DND-41 (cell line): ENCODE measurements at regions not wholly inside any gene's neighbourhood (a gene's known extent, or its start where the extent isn't known, plus 50 kb on each side); places are given as distances from the start of the nearest gene placed in this dataset.
"Not testable (repeated sequence)": the region's sequence is repeated elsewhere in the genome, so short reads cannot be mapped to it uniquely, and the experiment has no call there.

Experiments used
- CTCF ChIP-seq: IDR thresholded peaks from 2 replicates; pipeline ENCODE4 v1.5.1; 2012; ENCODE audit warnings: borderline replicate concordance, low read length, moderate library complexity, mild to moderate bottlenecking; ENCODE audit not compliant: poor library complexity, severe bottlenecking; ENCODE audit errors: extremely low read depth
- EZH2 ChIP-seq: IDR thresholded peaks from 3 replicates; pipeline ENCODE4 v1.6.1; 2012; ENCODE audit warnings: borderline replicate concordance, low read depth, mild to moderate bottlenecking, moderate library complexity, low read length, inconsistent platforms; ENCODE audit not compliant: severe bottlenecking

GRCh38 chr10:37044319-37044718, 81.1 kb upstream of the ANKRD30A start:
- not testable (repeated sequence) for TF ChIP-seq CTCF, EZH2
